ENCODE measurements at regions not wholly inside any gene's neighbourhood (a gene's known extent, or its start where the extent isn't known, plus 50 kb on each side); places are given as distances from the start of the nearest gene placed in this dataset.

DNA sequence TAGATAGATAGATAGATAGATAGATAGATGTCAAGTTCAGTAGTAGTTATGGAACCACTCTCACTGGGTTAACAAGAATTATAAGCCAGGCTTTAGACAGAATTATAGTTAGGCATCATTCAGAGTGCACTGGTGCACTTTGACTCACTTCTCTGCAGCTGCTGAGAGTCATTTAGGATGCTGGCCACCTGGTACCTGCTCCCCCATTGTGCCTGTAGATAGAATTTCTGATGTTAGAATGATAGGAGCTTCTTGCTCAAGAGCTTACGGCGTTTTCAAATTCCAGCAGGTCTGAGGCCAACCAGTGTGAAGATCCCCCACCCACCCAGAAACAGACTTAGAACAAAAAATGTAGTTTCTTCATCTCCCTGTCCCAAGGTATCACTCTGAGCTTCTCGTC, 107.8 kb upstream of the HMCN1 start:
- TF ChIP-seq, protein P1, sequence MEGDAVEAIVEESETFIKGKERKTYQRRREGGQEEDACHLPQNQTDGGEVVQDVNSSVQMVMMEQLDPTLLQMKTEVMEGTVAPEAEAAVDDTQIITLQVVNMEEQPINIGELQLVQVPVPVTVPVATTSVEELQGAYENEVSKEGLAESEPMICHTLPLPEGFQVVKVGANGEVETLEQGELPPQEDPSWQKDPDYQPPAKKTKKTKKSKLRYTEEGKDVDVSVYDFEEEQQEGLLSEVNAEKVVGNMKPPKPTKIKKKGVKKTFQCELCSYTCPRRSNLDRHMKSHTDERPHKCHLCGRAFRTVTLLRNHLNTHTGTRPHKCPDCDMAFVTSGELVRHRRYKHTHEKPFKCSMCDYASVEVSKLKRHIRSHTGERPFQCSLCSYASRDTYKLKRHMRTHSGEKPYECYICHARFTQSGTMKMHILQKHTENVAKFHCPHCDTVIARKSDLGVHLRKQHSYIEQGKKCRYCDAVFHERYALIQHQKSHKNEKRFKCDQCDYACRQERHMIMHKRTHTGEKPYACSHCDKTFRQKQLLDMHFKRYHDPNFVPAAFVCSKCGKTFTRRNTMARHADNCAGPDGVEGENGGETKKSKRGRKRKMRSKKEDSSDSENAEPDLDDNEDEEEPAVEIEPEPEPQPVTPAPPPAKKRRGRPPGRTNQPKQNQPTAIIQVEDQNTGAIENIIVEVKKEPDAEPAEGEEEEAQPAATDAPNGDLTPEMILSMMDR (IDR thresholded peaks at IDR 0.05): no peak
- TF ChIP-seq EP300 (IDR thresholded peaks at IDR 0.05): no peak
- no peak for TF ChIP-seq POLR2A (IDR thresholded peaks at IDR 0.05)

All from sigmoid colon (tissue), 4 donors.